DOHH2 (cell line): ENCODE measurements at regions not wholly inside any gene's neighbourhood (a gene's known extent, or its start where the extent isn't known, plus 50 kb on each side); places are given as distances from the start of the nearest gene placed in this dataset.

Experiments used
- EZH2phosphoT487 ChIP-seq: fragments of 200-600 bp; sonication (generic); IDR thresholded peaks from 2 replicates; pipeline ENCODE4 v1.6.1; 2017; ENCODE audit warnings: borderline replicate concordance, mild to moderate bottlenecking, antibody characterized with exemption, low read length, moderate library complexity, mixed read lengths
- TF ChIP-seq, protein P1 (sequence below): fragments of 200-600 bp; sonication (generic); IDR thresholded peaks from one replicate; pipeline ENCODE4 v1.5.1; 2014; ENCODE audit warnings: antibody characterized with exemption, mild to moderate bottlenecking, low read depth, low read length; ENCODE audit not compliant: poor library complexity, severe bottlenecking

- TF ChIP-seq, protein P1, sequence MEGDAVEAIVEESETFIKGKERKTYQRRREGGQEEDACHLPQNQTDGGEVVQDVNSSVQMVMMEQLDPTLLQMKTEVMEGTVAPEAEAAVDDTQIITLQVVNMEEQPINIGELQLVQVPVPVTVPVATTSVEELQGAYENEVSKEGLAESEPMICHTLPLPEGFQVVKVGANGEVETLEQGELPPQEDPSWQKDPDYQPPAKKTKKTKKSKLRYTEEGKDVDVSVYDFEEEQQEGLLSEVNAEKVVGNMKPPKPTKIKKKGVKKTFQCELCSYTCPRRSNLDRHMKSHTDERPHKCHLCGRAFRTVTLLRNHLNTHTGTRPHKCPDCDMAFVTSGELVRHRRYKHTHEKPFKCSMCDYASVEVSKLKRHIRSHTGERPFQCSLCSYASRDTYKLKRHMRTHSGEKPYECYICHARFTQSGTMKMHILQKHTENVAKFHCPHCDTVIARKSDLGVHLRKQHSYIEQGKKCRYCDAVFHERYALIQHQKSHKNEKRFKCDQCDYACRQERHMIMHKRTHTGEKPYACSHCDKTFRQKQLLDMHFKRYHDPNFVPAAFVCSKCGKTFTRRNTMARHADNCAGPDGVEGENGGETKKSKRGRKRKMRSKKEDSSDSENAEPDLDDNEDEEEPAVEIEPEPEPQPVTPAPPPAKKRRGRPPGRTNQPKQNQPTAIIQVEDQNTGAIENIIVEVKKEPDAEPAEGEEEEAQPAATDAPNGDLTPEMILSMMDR = no peak
- no peak for TF ChIP-seq EZH2phosphoT487
Measured at GRCh38 chr14:98756749-98757148, 515.2 kb downstream of the BCL11B start.
